ENCODE measurements at regions not wholly inside any gene's neighbourhood (a gene's known extent, or its start where the extent isn't known, plus 50 kb on each side); places are given as distances from the start of the nearest gene placed in this dataset.
"Not testable (repeated sequence)": the region's sequence is repeated elsewhere in the genome, so short reads cannot be mapped to it uniquely, and the experiment has no call there.

- no peak for DNase-seq (ENCODE audit: extremely low spot score)
- WGBS = 42% methylated on average over 2 of the region's 3 CpGs
Measured at GRCh38 chrX:2631743-2632532, 59.2 kb upstream of the CD99 start.

GRCh38 chrX:2630935-2631742 lies 60.0 kb upstream of the CD99 start:
- H3K4me3 ChIP-seq; H3K4me1 ChIP-seq; H3K27me3 ChIP-seq; DNase-seq (ENCODE audit: extremely low spot score); H3K9me3 ChIP-seq; intact Hi-C loops (cut with DNase I); H3K27ac ChIP-seq (replicated peaks in 1 of 4): not testable (repeated sequence)
- H3K36me3 ChIP-seq = peaks cover 6 to 19% (median 11%) of the 10 kb centered on the region in 4 donors
- WGBS = 83% methylated on average over 6 of the region's 6 CpGs

More at GRCh38 chrX:2631743-2632532, 59.2 kb upstream of the CD99 start:
- H3K9me3 ChIP-seq = peaks cover 0 to 5% (median 0%) of the 10 kb centered on the region in 4 donors
- H3K36me3 ChIP-seq = peaks cover 6 to 13% (median 8%) of the 10 kb centered on the region in 4 donors
- no peak overlapping the region for H3K4me3 ChIP-seq
- H3K4me1 ChIP-seq = no peaks in the 10 kb centered on the region
- no peak overlapping the region for H3K27ac ChIP-seq (replicated peaks in 1 of 4)
- no peak for TF ChIP-seq CTCF (IDR thresholded peaks at IDR 0.05)
- no peaks in the 10 kb centered on the region for H3K27me3 ChIP-seq
- intact Hi-C loops (cut with DNase I) = no loop called here

- H3K9me3 ChIP-seq; H3K27me3 ChIP-seq; intact Hi-C loops (cut with DNase I); H3K4me3 ChIP-seq; DNase-seq (ENCODE audit: extremely low spot score); H3K4me1 ChIP-seq: not testable (repeated sequence)
- Histone ChIP-seq H3K36me3 (peaks cover 6 to 19% (median 11%) of the 10 kb centered on the region in 4 donors), H3K27ac (replicated peaks in 1 of 4) (peak overlapping the region in 2 of 4 donors; percentile 32 to 43)
- WGBS = 68% methylated on average over 5 of the region's 5 CpGs
Measured at GRCh38 chrX:2630008-2630934, 60.8 kb upstream of the CD99 start.

GRCh38 chrX:2629316-2630007 lies 61.6 kb upstream of the CD99 start:
- peak overlapping the region in 2 of 4 donors; percentile 32 to 43 for H3K27ac ChIP-seq (replicated peaks in 1 of 4)
- WGBS = 83% methylated on average over 6 of the region's 6 CpGs
- H3K27me3 ChIP-seq = no peaks in the 10 kb centered on the region
- peaks cover 0 to 5% (median 0%) of the 10 kb centered on the region in 4 donors for H3K9me3 ChIP-seq
- TF ChIP-seq EP300 (IDR thresholded peaks at IDR 0.05) (no peak), POLR2A (IDR thresholded peaks at IDR 0.05; ENCODE audit: low read depth) (no peak), CTCF (IDR thresholded peaks at IDR 0.05) (no peak), POLR2AphosphoS5 (IDR thresholded peaks at IDR 0.05) (no peak)
- intact Hi-C loops (cut with DNase I) = no loop called here
- DNase-seq (ENCODE audit: extremely low spot score) = no peak
- H3K36me3 ChIP-seq = peaks cover 7 to 21% (median 13%) of the 10 kb centered on the region in 4 donors
- H3K4me1 ChIP-seq = no peaks in the 10 kb centered on the region
- H3K4me3 ChIP-seq = no peak overlapping the region

- Histone ChIP-seq H3K4me1 (no peaks in the 10 kb centered on the region), H3K36me3 (peaks cover 9 to 27% (median 18%) of the 10 kb centered on the region in 4 donors), H3K4me3 (no peak overlapping the region), H3K27ac (replicated peaks in 1 of 4) (no peak overlapping the region), H3K9me3 (peaks cover 0 to 5% (median 0%) of the 10 kb centered on the region in 4 donors), H3K27me3 (no peaks in the 10 kb centered on the region)
- intact Hi-C loops (cut with DNase I) = no loop called here
- DNase-seq (ENCODE audit: extremely low spot score) = peak; percentile 31
- 75% methylated on average over 2 of the region's 2 CpGs for WGBS
- TF ChIP-seq CTCF (IDR thresholded peaks at IDR 0.05) (no peak), EP300 (IDR thresholded peaks at IDR 0.05) (no peak), POLR2A (IDR thresholded peaks at IDR 0.05; ENCODE audit: low read depth) (no peak), POLR2AphosphoS5 (IDR thresholded peaks at IDR 0.05) (no peak)
Measured at GRCh38 chrX:2628751-2629315, 62.3 kb upstream of the CD99 start.

Measured in esophagus muscularis mucosa (tissue), 4 donors.